ENCODE measurements at regions not wholly inside any gene's neighbourhood (a gene's known extent, or its start where the extent isn't known, plus 50 kb on each side); places are given as distances from the start of the nearest gene placed in this dataset.
A peak's percentile ranks its signal among the peaks of the same experiment; 100 is the strongest.

- TF ChIP-seq, protein P1, sequence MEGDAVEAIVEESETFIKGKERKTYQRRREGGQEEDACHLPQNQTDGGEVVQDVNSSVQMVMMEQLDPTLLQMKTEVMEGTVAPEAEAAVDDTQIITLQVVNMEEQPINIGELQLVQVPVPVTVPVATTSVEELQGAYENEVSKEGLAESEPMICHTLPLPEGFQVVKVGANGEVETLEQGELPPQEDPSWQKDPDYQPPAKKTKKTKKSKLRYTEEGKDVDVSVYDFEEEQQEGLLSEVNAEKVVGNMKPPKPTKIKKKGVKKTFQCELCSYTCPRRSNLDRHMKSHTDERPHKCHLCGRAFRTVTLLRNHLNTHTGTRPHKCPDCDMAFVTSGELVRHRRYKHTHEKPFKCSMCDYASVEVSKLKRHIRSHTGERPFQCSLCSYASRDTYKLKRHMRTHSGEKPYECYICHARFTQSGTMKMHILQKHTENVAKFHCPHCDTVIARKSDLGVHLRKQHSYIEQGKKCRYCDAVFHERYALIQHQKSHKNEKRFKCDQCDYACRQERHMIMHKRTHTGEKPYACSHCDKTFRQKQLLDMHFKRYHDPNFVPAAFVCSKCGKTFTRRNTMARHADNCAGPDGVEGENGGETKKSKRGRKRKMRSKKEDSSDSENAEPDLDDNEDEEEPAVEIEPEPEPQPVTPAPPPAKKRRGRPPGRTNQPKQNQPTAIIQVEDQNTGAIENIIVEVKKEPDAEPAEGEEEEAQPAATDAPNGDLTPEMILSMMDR (IDR thresholded peaks at IDR 0.05; ENCODE audit: low read depth, low read length) = no peak
- no peak overlapping the region for H3K4me3 ChIP-seq (replicated peaks in 1 of 2; ENCODE audit: low read depth in 2 of 2, low read length in 2 of 2)
- no peak for DNase-seq (ENCODE audit: low read depth in 2 of 2)
Measured at GRCh38 chr4:29521281-29521680, 1198.9 kb upstream of the PCDH7 start.

GRCh38 chr4:29536745-29537144 is 1183.4 kb upstream of the PCDH7 start:
- TF ChIP-seq, protein P1 (IDR thresholded peaks at IDR 0.05; ENCODE audit: low read depth, low read length) = no peak
- no peak overlapping the region for H3K4me3 ChIP-seq (replicated peaks in 1 of 2; ENCODE audit: low read depth in 2 of 2, low read length in 2 of 2)
- DNase-seq (ENCODE audit: low read depth in 2 of 2) = no peak

DNA sequence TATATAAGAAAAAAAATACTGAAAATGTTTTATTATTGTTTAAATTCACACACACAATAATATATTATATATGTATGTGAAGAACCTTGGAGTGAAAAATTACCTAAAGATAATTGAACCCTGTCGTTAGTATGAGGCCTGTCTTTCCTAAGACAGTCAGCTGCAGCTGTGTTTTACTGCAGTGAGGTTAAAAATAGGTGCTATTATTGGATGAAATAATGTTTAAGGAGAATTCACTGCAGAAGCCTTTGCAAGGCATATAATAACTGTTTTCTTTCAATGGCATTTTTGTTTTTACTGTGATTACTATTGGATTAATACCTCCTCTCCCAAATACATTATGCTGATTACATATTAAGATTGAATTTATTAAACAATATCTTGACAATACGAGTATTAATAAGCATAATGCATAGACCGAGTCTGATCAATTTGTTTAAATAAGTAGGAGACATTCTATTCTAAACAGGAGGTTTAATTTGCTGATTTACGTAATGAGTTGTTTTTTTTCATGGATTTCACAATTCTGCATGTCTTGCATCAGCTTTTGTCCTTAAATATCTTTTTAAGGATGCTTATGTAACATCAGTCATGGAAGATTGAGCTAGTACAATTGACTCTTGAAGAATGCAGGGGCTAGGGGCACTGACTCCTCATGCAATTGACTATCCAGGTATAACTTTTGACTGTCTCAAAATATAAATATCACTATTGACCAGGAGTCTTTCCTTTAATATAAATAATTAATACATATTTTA is 1181.1 kb upstream of the PCDH7 start:
- H3K4me3 ChIP-seq (replicated peaks in 1 of 2; ENCODE audit: low read depth in 2 of 2, low read length in 2 of 2) = no peak overlapping the region
- TF ChIP-seq, protein P1 (IDR thresholded peaks at IDR 0.05; ENCODE audit: low read depth, low read length) = no peak
- DNase-seq (ENCODE audit: low read depth in 2 of 2) = peak in 1 of 2 donors; percentile 9

- no peak for DNase-seq (ENCODE audit: low read depth in 2 of 2)
Measured at GRCh38 chr4:29540439-29541102, 1179.6 kb upstream of the PCDH7 start.

DNA sequence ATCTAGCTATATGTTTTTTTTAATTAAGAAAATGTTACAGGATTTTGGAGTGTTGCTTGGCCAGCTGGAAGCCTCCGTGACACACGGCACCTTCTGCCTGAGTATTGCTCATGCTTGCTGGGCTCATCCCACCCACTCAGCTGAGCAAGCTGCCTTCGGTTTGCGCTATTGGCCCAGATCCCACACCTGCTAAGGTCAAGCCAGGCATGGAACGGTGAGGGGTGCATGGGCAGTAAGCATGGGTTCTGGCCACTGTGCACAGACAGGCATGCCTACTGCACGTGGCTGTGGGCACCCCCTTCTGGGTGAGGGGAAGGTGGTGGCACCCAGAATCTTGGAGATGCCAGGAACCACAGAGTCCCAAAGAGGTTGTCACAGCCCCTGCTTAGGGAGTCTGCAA is 1178.4 kb upstream of the PCDH7 start:
- no peak overlapping the region for H3K4me3 ChIP-seq (replicated peaks in 1 of 2; ENCODE audit: low read depth in 2 of 2, low read length in 2 of 2)
- TF ChIP-seq, protein P1 (IDR thresholded peaks at IDR 0.05; ENCODE audit: low read depth, low read length) = no peak
- DNase-seq (ENCODE audit: low read depth in 2 of 2) = no peak

More at GRCh38 chr4:29540439-29541102, 1179.6 kb upstream of the PCDH7 start:
- TF ChIP-seq, protein P1 (IDR thresholded peaks at IDR 0.05; ENCODE audit: low read depth, low read length) = no peak
- no peak overlapping the region for H3K4me3 ChIP-seq (replicated peaks in 1 of 2; ENCODE audit: low read depth in 2 of 2, low read length in 2 of 2)

- DNase-seq (ENCODE audit: low read depth in 2 of 2) = peak in 1 of 2 donors; percentile 0
- TF ChIP-seq, protein P1 (IDR thresholded peaks at IDR 0.05; ENCODE audit: low read depth, low read length) = no peak
Measured at GRCh38 chr4:29549342-29549741, 1170.8 kb upstream of the PCDH7 start.

More at GRCh38 chr4:29549342-29549741, 1170.8 kb upstream of the PCDH7 start:
- H3K4me3 ChIP-seq (replicated peaks in 1 of 2; ENCODE audit: low read depth in 2 of 2, low read length in 2 of 2) = no peak overlapping the region

All from cardiac fibroblast (primary cell).